BE2C (cell line): ENCODE measurements at regions not wholly inside any gene's neighbourhood (a gene's known extent, or its start where the extent isn't known, plus 50 kb on each side); places are given as distances from the start of the nearest gene placed in this dataset.

Experiments used
- DNase-seq: peaks from one replicate; pipeline ENCODE4 v3.0.0-alpha.2; 2020
- H3K27me3 ChIP-seq: fragments of 250-450 bp; sonication (Bioruptor Pico); 2 replicates; pipeline ENCODE4 v1.5.1; 2020; ENCODE audit warnings: mild to moderate bottlenecking
- H3K36me3 ChIP-seq: fragments of 250-450 bp; sonication (Bioruptor Pico); 2 replicates; pipeline ENCODE4 v1.5.1; 2020; ENCODE audit warnings: mild to moderate bottlenecking
- H3K4me1 ChIP-seq: fragments of 250-450 bp; sonication (Bioruptor Pico); 2 replicates; pipeline ENCODE4 v1.5.1; 2020
- H3K4me3 ChIP-seq: 2 replicates; pipeline ENCODE4 v1.5.1; 2011; ENCODE audit warnings: low read depth, low read length
- H3K9me3 ChIP-seq: fragments of 250-450 bp; sonication (Bioruptor Pico); 2 replicates; pipeline ENCODE4 v1.5.1; 2020
- TF ChIP-seq, protein P1 (sequence below): IDR thresholded peaks from 2 replicates; pipeline ENCODE4 v1.5.1; 2012; ENCODE audit warnings: mild to moderate bottlenecking, low read depth, low read length

GRCh38 chr6:137545073-137545472, 50.9 kb upstream of the OLIG3 start:
- Histone ChIP-seq H3K27me3 (peaks cover 17% of the 10 kb centered on the region), H3K4me1 (no peaks in the 10 kb centered on the region), H3K4me3 (no peak overlapping the region), H3K36me3 (no peaks in the 10 kb centered on the region), H3K9me3 (no peaks in the 10 kb centered on the region)
- DNase-seq, result no peak
- TF ChIP-seq, protein P1, sequence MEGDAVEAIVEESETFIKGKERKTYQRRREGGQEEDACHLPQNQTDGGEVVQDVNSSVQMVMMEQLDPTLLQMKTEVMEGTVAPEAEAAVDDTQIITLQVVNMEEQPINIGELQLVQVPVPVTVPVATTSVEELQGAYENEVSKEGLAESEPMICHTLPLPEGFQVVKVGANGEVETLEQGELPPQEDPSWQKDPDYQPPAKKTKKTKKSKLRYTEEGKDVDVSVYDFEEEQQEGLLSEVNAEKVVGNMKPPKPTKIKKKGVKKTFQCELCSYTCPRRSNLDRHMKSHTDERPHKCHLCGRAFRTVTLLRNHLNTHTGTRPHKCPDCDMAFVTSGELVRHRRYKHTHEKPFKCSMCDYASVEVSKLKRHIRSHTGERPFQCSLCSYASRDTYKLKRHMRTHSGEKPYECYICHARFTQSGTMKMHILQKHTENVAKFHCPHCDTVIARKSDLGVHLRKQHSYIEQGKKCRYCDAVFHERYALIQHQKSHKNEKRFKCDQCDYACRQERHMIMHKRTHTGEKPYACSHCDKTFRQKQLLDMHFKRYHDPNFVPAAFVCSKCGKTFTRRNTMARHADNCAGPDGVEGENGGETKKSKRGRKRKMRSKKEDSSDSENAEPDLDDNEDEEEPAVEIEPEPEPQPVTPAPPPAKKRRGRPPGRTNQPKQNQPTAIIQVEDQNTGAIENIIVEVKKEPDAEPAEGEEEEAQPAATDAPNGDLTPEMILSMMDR, result no peak

- H3K27me3 ChIP-seq, result peaks cover 10% of the 10 kb centered on the region
- no peaks in the 10 kb centered on the region for H3K9me3 ChIP-seq
- H3K36me3 ChIP-seq, result no peaks in the 10 kb centered on the region
- no peak overlapping the region for H3K4me3 ChIP-seq
- H3K4me1 ChIP-seq, result no peaks in the 10 kb centered on the region
- DNase-seq, result no peak
- TF ChIP-seq, protein P1, result no peak
Observed at GRCh38 chr6:137547186-137547585, 53.0 kb upstream of the OLIG3 start.

DNA sequence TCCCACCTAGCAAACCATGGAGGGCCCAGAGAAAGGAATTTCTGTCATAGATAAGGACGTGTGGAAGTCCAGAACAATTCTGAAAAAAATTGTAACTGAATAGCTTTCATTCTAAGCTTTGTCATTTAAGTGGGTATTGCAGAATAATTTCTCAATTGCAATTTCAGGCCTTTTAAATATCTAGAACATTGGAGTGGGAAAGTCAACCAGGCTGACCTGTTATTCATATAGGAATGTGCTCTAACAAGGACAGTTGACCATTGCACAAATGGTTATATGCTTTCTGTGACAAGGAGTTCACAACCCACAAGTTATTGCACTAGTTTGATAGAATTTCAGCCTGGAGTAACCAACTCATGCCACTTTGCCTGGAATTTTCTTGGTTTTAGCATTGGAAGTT, 53.4 kb upstream of the OLIG3 start:
- Histone ChIP-seq H3K27me3 (peaks cover 10% of the 10 kb centered on the region), H3K4me3 (no peak overlapping the region), H3K36me3 (no peaks in the 10 kb centered on the region), H3K4me1 (no peaks in the 10 kb centered on the region), H3K9me3 (no peaks in the 10 kb centered on the region)
- TF ChIP-seq, protein P1, result no peak
- DNase-seq, result no peak

GRCh38 chr6:137549106-137549505, 54.9 kb upstream of the OLIG3 start:
- H3K27me3 ChIP-seq, result peaks cover 10% of the 10 kb centered on the region
- no peaks in the 10 kb centered on the region for H3K4me1 ChIP-seq
- no peaks in the 10 kb centered on the region for H3K9me3 ChIP-seq
- no peak for DNase-seq
- TF ChIP-seq, protein P1, result no peak
- H3K36me3 ChIP-seq, result no peaks in the 10 kb centered on the region
- H3K4me3 ChIP-seq, result no peak overlapping the region

DNA sequence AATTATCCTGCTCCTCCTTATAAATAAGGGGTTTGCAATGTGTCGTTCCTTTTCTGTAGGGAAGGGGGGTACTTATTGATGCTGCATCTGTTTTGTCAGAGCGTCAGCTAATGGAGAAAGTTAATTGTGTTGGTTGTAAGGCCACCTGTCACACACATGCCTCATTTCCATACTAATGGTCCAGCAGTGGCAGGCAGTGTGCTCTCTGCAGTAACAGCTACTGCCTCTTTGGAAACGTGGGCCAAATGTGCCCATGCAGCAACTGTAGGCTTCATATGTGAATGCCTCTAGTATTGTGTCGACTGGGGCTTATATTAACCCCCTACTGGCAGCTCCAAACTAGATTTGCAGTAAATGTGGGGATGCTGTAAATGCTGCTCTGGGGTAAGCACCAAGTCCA, 56.3 kb upstream of the OLIG3 start:
- Histone ChIP-seq H3K27me3 (peaks cover 7% of the 10 kb centered on the region), H3K4me1 (no peaks in the 10 kb centered on the region), H3K4me3 (no peak overlapping the region), H3K9me3 (no peaks in the 10 kb centered on the region), H3K36me3 (no peaks in the 10 kb centered on the region)
- DNase-seq, result no peak
- TF ChIP-seq, protein P1, result no peak

GRCh38 chr6:137552146-137552545, 58.0 kb upstream of the OLIG3 start:
- no peak overlapping the region for H3K4me3 ChIP-seq
- TF ChIP-seq, protein P1, result no peak
- peaks cover 3% of the 10 kb centered on the region; the same call in 1 of the 2 replicates for H3K27me3 ChIP-seq
- H3K9me3 ChIP-seq, result no peaks in the 10 kb centered on the region
- DNase-seq, result no peak
- H3K36me3 ChIP-seq, result no peaks in the 10 kb centered on the region
- no peaks in the 10 kb centered on the region for H3K4me1 ChIP-seq
